ENCODE measurements at regions not wholly inside any gene's neighbourhood (a gene's known extent, or its start where the extent isn't known, plus 50 kb on each side); places are given as distances from the start of the nearest gene placed in this dataset.

- H3K27ac ChIP-seq: no peak overlapping the region
- TF ChIP-seq CTCF (IDR thresholded peaks at IDR 0.05) (peak; percentile 81), ZFX (IDR thresholded peaks at IDR 0.05; ENCODE audit: borderline replicate concordance) (no peak)
Measured at GRCh38 chr7:127504715-127505114, 80.7 kb downstream of the GCC1 start.

- TF ChIP-seq CTCF (IDR thresholded peaks at IDR 0.05): no peak
- no peak for TF ChIP-seq ZFX (IDR thresholded peaks at IDR 0.05; ENCODE audit: borderline replicate concordance)
- H3K27ac ChIP-seq: no peak overlapping the region
Measured at GRCh38 chr7:127501817-127502216, 83.6 kb downstream of the GCC1 start.

GRCh38 chr7:127487381-127487780 is 94.9 kb upstream of the ZNF800 start:
- H3K27ac ChIP-seq: no peak overlapping the region
- no peak for TF ChIP-seq CTCF (IDR thresholded peaks at IDR 0.05)
- no peak for TF ChIP-seq ZFX (IDR thresholded peaks at IDR 0.05; ENCODE audit: borderline replicate concordance)

- TF ChIP-seq CTCF (IDR thresholded peaks at IDR 0.05) (peak; percentile 16; the same call in 1 of the 2 replicates), ZFX (IDR thresholded peaks at IDR 0.05; ENCODE audit: borderline replicate concordance) (no peak)
- no peak overlapping the region for H3K27ac ChIP-seq
Measured at GRCh38 chr7:127486654-127487053, 94.1 kb upstream of the ZNF800 start.

- no peak overlapping the region for H3K27ac ChIP-seq
- TF ChIP-seq ZFX (IDR thresholded peaks at IDR 0.05; ENCODE audit: borderline replicate concordance) (no peak), CTCF (IDR thresholded peaks at IDR 0.05) (no peak)
Measured at GRCh38 chr7:127485482-127485881, 93.0 kb upstream of the ZNF800 start.

- no peak for TF ChIP-seq ZFX (IDR thresholded peaks at IDR 0.05; ENCODE audit: borderline replicate concordance)
- TF ChIP-seq CTCF (IDR thresholded peaks at IDR 0.05): no peak
- H3K27ac ChIP-seq: no peak overlapping the region
Measured at GRCh38 chr7:127484954-127485353, 92.4 kb upstream of the ZNF800 start.

GRCh38 chr7:127478461-127478860 is 86.0 kb upstream of the ZNF800 start:
- TF ChIP-seq CTCF (IDR thresholded peaks at IDR 0.05) (no peak), ZFX (IDR thresholded peaks at IDR 0.05; ENCODE audit: borderline replicate concordance) (no peak)
- H3K27ac ChIP-seq: no peak overlapping the region

Measured in 22Rv1 (cell line).